ENCODE measurements at regions not wholly inside any gene's neighbourhood (a gene's known extent, or its start where the extent isn't known, plus 50 kb on each side); places are given as distances from the start of the nearest gene placed in this dataset.

- H4K20me1 ChIP-seq (replicated peaks; ENCODE audit: control insufficient read depth, insufficient read depth, low read length): 0 out of 2 replicates have a peak, but pooled peaks cover 3% of the 10 kb centered on the region
- peak; percentile 64 for ATAC-seq
- intact Hi-C loops (cut with micrococcal nuclease) (no loop called here), in situ Hi-C loops (cut with MboI) (no loop called here)
- no peak overlapping the region for H3K4me2 ChIP-seq (ENCODE audit: insufficient read depth, low read length)
- no peak overlapping the region for H3K9ac ChIP-seq (ENCODE audit: insufficient read depth in 1 of 2, low read depth in 2 of 2, low read length in 2 of 2)
- no peaks in the 10 kb centered on the region for H3K9me3 ChIP-seq (replicated peaks; ENCODE audit: control insufficient read depth, insufficient read depth, low read depth, low read length)
- POLR2A ChIA-PET: interaction anchor here (0.7 to 0.8 kb wide), 2 partner anchors 12 to 102 kb away, joined by 3 read pairs; no protein-coding TSS in a partner anchor
- H3K4me1 ChIP-seq (replicated peaks in 1 of 2; ENCODE audit: control insufficient read depth in 2 of 2, insufficient read depth in 2 of 2, low read length in 2 of 2): no peaks in the 10 kb centered on the region
- FAIRE-seq: no peak
- H3K79me2 ChIP-seq (ENCODE audit: control insufficient read depth, insufficient read depth, low read length): no peaks in the 10 kb centered on the region
- H2AFZ ChIP-seq (ENCODE audit: low read depth, low read length): no peak overlapping the region
- DNase-seq (ENCODE audit: extremely low read depth in 1 of 4, low spot score in 3 of 4): no peak
- no peaks in the 10 kb centered on the region for H3K9me1 ChIP-seq (ENCODE audit: control insufficient read depth, insufficient read depth, low read length)
- H3K27me3 ChIP-seq (ENCODE audit: control insufficient read depth in 2 of 2, insufficient read depth in 2 of 2, low read length in 2 of 2): peaks cover 0 to 6% of the 10 kb centered on the region in 2 experiments; a peak in 2 of 5 replicates
- no peak overlapping the region for H3K4me3 ChIP-seq
- CTCF ChIA-PET (ENCODE audit: low intra/inter-chr PET ratio): no interaction called here
- no peak overlapping the region for H3K27ac ChIP-seq (ENCODE audit: extremely low read depth, low read depth, low read length)
- BruUV-seq (replicated peaks): no TSS peak
- no peaks in the 10 kb centered on the region for H3K36me3 ChIP-seq (ENCODE audit: control insufficient read depth, insufficient read depth, low read length)
- 1% methylated on average over 4 of the region's 4 CpGs for WGBS (ENCODE audit: insufficient coverage, low coverage, missing lambda C conversion rate)
- TF ChIP-seq ZNF707 (CRISPR knock-in tag; conservative IDR thresholded peaks at IDR 0.05) (no peak), PBX2 (CRISPR knock-in tag; IDR thresholded peaks at IDR 0.05; ENCODE audit: low read depth) (no peak), PBX2 (tag; conservative IDR thresholded peaks at IDR 0.05; ENCODE audit: low read depth) (peak; percentile 58), RFX1 (IDR thresholded peaks at IDR 0.05) (peak; percentile 78), ZBTB11 (CRISPR knock-in tag; IDR thresholded peaks at IDR 0.05) (no peak), ZNF407 (IDR thresholded peaks at IDR 0.05; ENCODE audit: low read depth) (no peak)
These were observed 409.6 kb downstream of the MED13L start for GRCh38 chr12:115867854-115868253.

Measured in K562 (cell line).